Neural crest cell (in vitro differentiated cells): ENCODE measurements at regions not wholly inside any gene's neighbourhood (a gene's known extent, or its start where the extent isn't known, plus 50 kb on each side); places are given as distances from the start of the nearest gene placed in this dataset.
"Not testable (repeated sequence)": the region's sequence is repeated elsewhere in the genome, so short reads cannot be mapped to it uniquely, and the experiment has no call there.

ENCODE experiments used
- DNase-seq: peaks from one replicate; pipeline ENCODE4 v3.0.0; 2021; ENCODE audit warnings: low read depth, mixed read lengths, low spot score
- H3K27ac Mint-ChIP-seq: one replicate; pipeline ENCODE4 v1.8.0; 2021; ENCODE audit warnings: mild to moderate bottlenecking, mixed read lengths; ENCODE audit not compliant: unreplicated experiment
- H3K27me3 Mint-ChIP-seq: 2 replicates; pipeline ENCODE4 v1.8.0; 2021; ENCODE audit warnings: low read depth, mild to moderate bottlenecking, mixed read lengths
- H3K36me3 Mint-ChIP-seq: 2 replicates; pipeline ENCODE4 v1.8.0; 2021; ENCODE audit warnings: low read depth, mild to moderate bottlenecking, mixed read lengths
- H3K4me1 Mint-ChIP-seq: 2 replicates; pipeline ENCODE4 v1.8.0; 2021; ENCODE audit warnings: mixed read lengths
- H3K4me3 Mint-ChIP-seq: one replicate; pipeline ENCODE4 v1.8.0; 2021; ENCODE audit warnings: mild to moderate bottlenecking, mixed read lengths
- H3K9me3 Mint-ChIP-seq: 2 replicates; pipeline ENCODE4 v1.8.0; 2021; ENCODE audit warnings: mixed read lengths
- CTCF ChIP-seq: fragments of 200-600 bp; sonication (generic); conservative IDR thresholded peaks from 2 replicates; pipeline ENCODE4 v1.5.0; 2021; ENCODE audit warnings: antibody characterized with exemption, mild to moderate bottlenecking

GRCh38 chr6:67121115-67121514 lies 1414.1 kb upstream of the EYS start:
- no peak overlapping the region for H3K27ac Mint-ChIP-seq
- H3K4me1 Mint-ChIP-seq, result no peaks in the 10 kb centered on the region
- H3K36me3 Mint-ChIP-seq, result no peaks in the 10 kb centered on the region
- no peak for TF ChIP-seq CTCF
- DNase-seq, result no peak
- H3K9me3 Mint-ChIP-seq, result peaks cover 2% of the 10 kb centered on the region
- H3K27me3 Mint-ChIP-seq, result no peaks in the 10 kb centered on the region
- H3K4me3 Mint-ChIP-seq, result no peak overlapping the region

- no peaks in the 10 kb centered on the region for H3K4me1 Mint-ChIP-seq
- H3K4me3 Mint-ChIP-seq, result no peak overlapping the region
- no peak for TF ChIP-seq CTCF
- no peak overlapping the region for H3K27ac Mint-ChIP-seq
- no peak for DNase-seq
- no peaks in the 10 kb centered on the region for H3K27me3 Mint-ChIP-seq
- no peaks in the 10 kb centered on the region for H3K36me3 Mint-ChIP-seq
- no peaks in the 10 kb centered on the region for H3K9me3 Mint-ChIP-seq
Observed at GRCh38 chr6:67112120-67112519, 1405.1 kb upstream of the EYS start.

GRCh38 chr6:67102743-67103142 lies 1395.7 kb upstream of the EYS start:
- Mint-ChIP-seq H3K36me3 (no peaks in the 10 kb centered on the region), H3K4me1 (no peaks in the 10 kb centered on the region), H3K27me3 (no peaks in the 10 kb centered on the region), H3K9me3 (peaks cover 6% of the 10 kb centered on the region), H3K27ac (no peak overlapping the region), H3K4me3 (no peak overlapping the region)
- TF ChIP-seq CTCF, result no peak
- DNase-seq, result no peak

- H3K9me3 Mint-ChIP-seq, H3K4me3 Mint-ChIP-seq, H3K27ac Mint-ChIP-seq, DNase-seq, H3K27me3 Mint-ChIP-seq, H3K4me1 Mint-ChIP-seq, H3K36me3 Mint-ChIP-seq: not testable (repeated sequence)
Observed at GRCh38 chr6:67095618-67096226, 1388.7 kb upstream of the EYS start.

GRCh38 chr6:67094431-67094946 lies 1387.5 kb upstream of the EYS start:
- no peaks in the 10 kb centered on the region for H3K27me3 Mint-ChIP-seq
- H3K4me1 Mint-ChIP-seq, result no peaks in the 10 kb centered on the region
- H3K9me3 Mint-ChIP-seq, result no peaks in the 10 kb centered on the region
- H3K27ac Mint-ChIP-seq, result no peak overlapping the region
- no peak for TF ChIP-seq CTCF
- H3K4me3 Mint-ChIP-seq, result no peak overlapping the region
- no peak for DNase-seq
- H3K36me3 Mint-ChIP-seq, result no peaks in the 10 kb centered on the region

GRCh38 chr6:67073938-67074337 lies 1366.9 kb upstream of the EYS start:
- Mint-ChIP-seq H3K4me1 (no peaks in the 10 kb centered on the region), H3K36me3 (no peaks in the 10 kb centered on the region), H3K27ac (no peak overlapping the region), H3K4me3 (no peak overlapping the region), H3K27me3 (no peaks in the 10 kb centered on the region), H3K9me3 (peaks cover 3% of the 10 kb centered on the region)
- TF ChIP-seq CTCF, result no peak
- DNase-seq, result no peak
